GM18909 (cell line): ENCODE measurements at regions not wholly inside any gene's neighbourhood (a gene's known extent, or its start where the extent isn't known, plus 50 kb on each side); places are given as distances from the start of the nearest gene placed in this dataset.

Experiments
- ATAC-seq: cut with Tn5 transposase; IDR thresholded peaks from one replicate; pipeline ENCODE4 v1.9.1; 2021; ENCODE audit warnings: mild to moderate bottlenecking; ENCODE audit not compliant: unreplicated experiment, poor library complexity

- no peak for ATAC-seq
These were observed 93.7 kb upstream of the CTNND2 start for GRCh38 chr5:11997942-11998341.

DNA sequence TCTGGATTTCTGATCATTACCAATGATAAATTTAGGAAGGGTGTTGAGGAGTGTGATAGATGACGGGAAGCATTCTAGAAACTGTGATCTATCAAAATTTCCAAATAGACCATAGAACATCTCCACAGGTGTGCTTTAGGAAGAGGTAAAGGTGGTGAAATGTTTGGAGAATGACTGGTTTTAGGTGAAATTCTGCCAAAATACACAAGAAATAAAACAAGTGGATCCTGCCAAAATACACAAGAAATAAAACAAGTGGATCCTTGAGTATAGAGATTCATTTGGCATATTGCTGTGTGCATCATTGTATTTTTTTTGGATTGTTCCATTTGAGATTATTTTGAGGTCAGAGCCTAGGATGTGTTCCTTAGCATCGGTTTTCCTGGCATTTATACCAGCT is 88.3 kb upstream of the CTNND2 start:
- ATAC-seq = no peak

DNA sequence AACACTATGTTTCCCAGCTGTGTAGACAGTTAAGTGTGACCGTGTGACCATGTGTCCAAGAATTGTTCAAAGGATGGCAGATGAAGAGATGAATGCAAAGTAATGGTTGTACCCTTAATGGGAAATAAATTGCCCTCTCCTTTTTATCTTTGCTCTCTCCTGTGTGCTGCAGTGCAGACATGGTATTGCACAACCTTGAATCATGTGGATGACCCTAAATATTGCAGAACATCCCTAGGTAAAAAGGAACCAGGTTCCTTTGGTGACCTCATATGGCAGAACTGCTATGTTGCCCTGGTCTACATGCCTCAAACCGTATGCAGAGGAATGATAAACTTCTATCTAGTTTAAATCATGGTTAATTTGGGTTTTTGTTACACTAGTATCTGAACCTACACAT is 81.7 kb upstream of the CTNND2 start:
- ATAC-seq = no peak

GRCh38 chr5:11984196-11984595 is 80.0 kb upstream of the CTNND2 start:
- no peak for ATAC-seq

GRCh38 chr5:11981986-11982385 is 77.7 kb upstream of the CTNND2 start:
- ATAC-seq = no peak

DNA sequence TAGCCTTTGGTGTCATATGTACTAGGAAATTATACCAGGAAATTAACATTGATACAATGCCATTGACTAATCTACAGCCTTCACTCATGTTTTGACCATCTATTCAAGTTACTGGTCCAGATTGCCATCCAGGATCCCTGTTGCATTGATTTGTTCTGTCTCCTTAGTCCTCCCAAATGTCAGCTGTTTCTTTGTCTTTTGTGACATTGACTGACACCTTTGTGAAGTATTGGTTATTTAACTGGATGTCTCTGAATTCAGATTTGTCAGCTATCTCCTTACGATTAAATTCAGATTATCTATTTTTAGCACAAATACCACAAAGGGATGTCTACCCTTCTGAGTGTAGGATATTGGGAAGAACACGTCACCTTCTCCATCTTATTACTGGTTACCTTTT is 73.7 kb upstream of the CTNND2 start:
- no peak for ATAC-seq

- ATAC-seq = no peak
These were observed 69.2 kb upstream of the CTNND2 start for GRCh38 chr5:11973469-11973868.

- ATAC-seq = no peak
These were observed 59.0 kb upstream of the CTNND2 start for GRCh38 chr5:11963227-11963626.

GRCh38 chr5:11962122-11962521 is 57.9 kb upstream of the CTNND2 start:
- no peak for ATAC-seq

- no peak for ATAC-seq
These were observed 54.1 kb upstream of the CTNND2 start for GRCh38 chr5:11958321-11958720.

DNA sequence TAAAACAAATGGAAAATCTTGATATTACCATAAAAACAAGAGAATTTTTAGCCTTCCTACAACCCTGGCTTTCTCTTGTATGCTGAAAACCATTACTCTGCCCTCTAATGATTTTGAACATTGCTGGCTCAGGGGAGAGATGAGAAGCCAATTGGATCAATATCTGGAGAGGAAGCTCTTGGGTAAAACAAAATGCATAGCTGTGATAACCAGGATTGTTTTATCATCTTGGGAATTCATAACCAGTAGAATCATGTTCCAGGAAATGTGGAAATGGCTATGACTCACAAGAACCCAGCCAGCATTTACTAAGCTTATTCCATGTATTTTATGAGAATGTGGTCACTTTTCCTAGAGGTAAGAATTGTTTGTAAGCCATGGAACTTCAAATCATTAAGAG is 51.1 kb upstream of the CTNND2 start:
- no peak for ATAC-seq
